Activated T-cell treated with anti-CD3 and anti-CD28 coated beads, Interleukin-2, amount 50 U/mL, for 4 hours (primary cell): ENCODE measurements at regions not wholly inside any gene's neighbourhood (a gene's known extent, or its start where the extent isn't known, plus 50 kb on each side); places are given as distances from the start of the nearest gene placed in this dataset.

Experiments used
- ATAC-seq, 2 donors: fragments of 200-7000 bp; cut with Tn5 transposase; one replicate each; pipeline ENCODE4 v1.10.0; 2021
- DNase-seq: peaks from one replicate; pipeline ENCODE4 v3.0.0-alpha.2; 2020
- H3K27me3 Mint-ChIP-seq: one replicate; pipeline ENCODE4 v1.8.0; 2021; ENCODE audit warnings: low read depth, mixed read lengths
- H3K36me3 Mint-ChIP-seq: one replicate; pipeline ENCODE4 v1.8.0; 2022; ENCODE audit warnings: mixed read lengths; ENCODE audit not compliant: insufficient read depth
- H3K4me1 Mint-ChIP-seq: one replicate; pipeline ENCODE4 v1.8.0; 2021; ENCODE audit warnings: low read depth, mixed read lengths
- H3K4me3 Mint-ChIP-seq: one replicate; pipeline ENCODE4 v1.8.0; 2021; ENCODE audit warnings: mild to moderate bottlenecking, moderate library complexity, mixed read lengths
- H3K9me3 Mint-ChIP-seq: one replicate; pipeline ENCODE4 v1.8.0; 2021; ENCODE audit warnings: mixed read lengths

DNA sequence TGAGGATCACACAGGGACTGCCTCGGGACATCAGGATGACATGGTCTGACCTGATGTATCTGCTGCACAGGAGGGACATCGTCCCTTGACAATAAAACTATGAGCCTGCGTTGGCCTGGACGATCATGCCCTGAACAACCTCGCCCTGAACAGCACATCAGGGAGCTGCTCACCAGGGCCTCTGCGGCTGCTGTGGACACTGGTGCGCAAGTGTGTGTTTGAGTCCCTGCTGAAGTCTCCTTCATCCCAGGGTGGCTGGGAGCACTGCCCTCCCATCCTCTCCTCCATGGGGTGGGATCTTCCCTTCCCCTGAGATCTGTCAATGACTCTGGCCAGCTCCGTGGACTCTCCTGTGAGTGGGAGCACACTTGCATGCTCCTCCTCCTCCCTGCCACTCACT is 257.8 kb downstream of the RBFOX3 start:
- no peaks in the 10 kb centered on the region for H3K4me1 Mint-ChIP-seq
- no peaks in the 10 kb centered on the region for H3K36me3 Mint-ChIP-seq
- peaks cover 53% of the 10 kb centered on the region for H3K27me3 Mint-ChIP-seq
- no peak for ATAC-seq
- peaks cover 5% of the 10 kb centered on the region for H3K9me3 Mint-ChIP-seq
- no peak for DNase-seq
- no peak overlapping the region for H3K4me3 Mint-ChIP-seq

DNA sequence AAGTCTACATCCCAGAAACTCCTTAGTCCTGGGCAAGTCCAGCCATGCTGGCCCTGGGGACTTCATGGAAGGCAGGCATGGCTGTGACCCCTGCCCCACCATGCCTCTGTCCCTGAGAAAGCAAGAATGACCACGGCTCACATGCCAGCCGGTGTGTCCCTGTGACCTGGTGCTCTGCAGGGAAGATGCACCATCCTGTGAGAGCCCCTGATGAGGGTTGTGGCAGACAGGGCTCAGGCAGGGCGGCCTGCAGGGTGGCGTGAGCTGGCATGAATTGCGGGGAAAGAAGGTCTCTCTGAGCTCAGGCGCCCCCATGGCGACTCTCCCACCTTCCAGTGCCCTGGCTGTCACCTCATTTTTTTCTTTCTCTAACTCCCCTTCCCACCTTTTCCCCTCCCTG is 260.3 kb downstream of the RBFOX3 start:
- Mint-ChIP-seq H3K9me3 (peaks cover 7% of the 10 kb centered on the region), H3K4me3 (no peak overlapping the region), H3K27me3 (peaks cover 49% of the 10 kb centered on the region), H3K36me3 (no peaks in the 10 kb centered on the region), H3K4me1 (no peaks in the 10 kb centered on the region)
- DNase-seq: no peak
- no peak for ATAC-seq

DNA sequence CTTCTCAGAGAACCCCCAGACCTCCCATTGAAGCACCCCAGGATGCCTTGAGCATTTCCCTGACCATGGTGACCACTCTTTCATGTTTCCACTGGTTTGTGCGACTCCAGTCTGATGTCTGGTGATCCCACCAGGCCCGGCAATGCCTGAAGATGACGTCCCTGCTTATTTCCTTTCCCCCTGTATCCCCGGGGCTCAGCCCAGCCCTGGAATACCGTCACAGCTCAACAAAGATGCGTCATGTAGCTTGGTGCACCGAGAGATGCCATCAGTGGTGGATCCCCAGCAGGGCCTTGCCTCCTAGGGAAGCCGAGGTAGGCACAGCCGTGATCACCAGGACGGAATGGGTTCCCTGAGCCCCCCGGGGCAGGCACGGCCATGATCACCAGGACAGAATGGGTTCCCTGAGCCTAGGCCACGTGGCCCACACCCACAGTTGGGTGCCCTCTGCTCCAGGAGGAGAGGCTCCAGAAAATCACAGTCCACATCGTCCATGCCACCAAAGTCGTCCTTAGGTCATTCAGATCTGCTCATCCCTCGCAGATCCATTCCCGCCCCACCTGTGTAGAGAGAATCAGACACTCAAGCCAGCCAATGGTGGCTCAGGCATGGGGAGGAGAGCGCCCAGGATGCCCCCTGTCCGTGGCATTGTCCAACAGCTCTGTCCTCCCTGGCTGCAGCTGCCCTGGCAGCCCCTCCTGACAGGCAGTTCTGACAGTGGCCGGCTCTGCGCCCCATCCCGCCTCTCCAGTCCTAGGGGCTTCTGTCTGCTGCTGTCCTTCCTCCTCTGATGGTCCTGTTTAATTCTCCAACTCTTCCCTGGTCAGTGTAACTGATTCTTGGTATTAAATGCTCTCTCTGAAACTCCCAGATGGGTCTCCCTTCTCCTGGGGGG is 261.1 kb downstream of the RBFOX3 start:
- Mint-ChIP-seq H3K36me3 (no peaks in the 10 kb centered on the region), H3K4me1 (no peaks in the 10 kb centered on the region), H3K9me3 (peaks cover 14% of the 10 kb centered on the region), H3K27me3 (peaks cover 51% of the 10 kb centered on the region), H3K4me3 (no peak overlapping the region)
- ATAC-seq: no peak
- no peak for DNase-seq

DNA sequence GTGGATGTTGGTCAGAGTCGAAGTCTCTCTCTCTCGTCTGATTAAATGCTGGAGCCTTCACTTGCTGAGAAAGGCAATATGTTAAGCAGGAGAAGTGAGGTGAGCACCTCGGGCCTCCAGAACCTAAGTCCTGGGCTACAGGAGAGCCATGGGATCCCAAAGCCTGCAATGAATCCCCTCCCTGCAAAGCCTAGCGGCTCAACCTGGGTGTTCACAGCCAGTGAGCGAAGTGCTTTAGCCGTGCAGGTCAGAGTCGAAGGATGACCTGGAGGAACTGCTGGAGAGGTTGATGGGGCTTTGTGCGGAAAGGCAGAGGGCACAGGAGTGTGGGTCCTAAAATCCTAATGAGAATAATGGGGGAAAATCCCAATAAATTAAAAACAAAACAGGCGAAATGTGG is 267.8 kb downstream of the ENGASE start:
- DNase-seq (no peak), ATAC-seq (no peak)
- Mint-ChIP-seq H3K4me3 (no peak overlapping the region), H3K27me3 (peaks cover 25% of the 10 kb centered on the region), H3K9me3 (peaks cover 9% of the 10 kb centered on the region), H3K36me3 (no peaks in the 10 kb centered on the region), H3K4me1 (no peaks in the 10 kb centered on the region)

DNA sequence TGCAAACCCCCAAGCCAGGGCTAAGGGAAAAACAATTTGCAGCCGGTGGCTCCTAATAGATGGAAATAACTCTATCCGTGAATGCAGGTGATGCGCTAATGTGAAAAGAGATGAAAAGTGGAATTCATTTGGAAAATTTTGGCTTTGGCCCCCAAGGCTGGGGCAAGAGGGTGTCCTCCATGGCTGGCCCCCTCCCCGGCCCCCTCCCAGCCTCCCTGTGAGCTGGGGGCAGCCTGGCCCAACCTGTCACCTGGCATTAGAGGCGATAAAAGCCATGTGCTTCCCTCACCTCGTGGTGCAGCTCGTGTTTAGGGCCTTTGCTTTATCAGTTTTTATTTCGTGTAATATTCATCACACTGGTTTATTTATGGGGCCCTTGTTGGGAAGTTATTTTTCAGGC is 267.2 kb downstream of the ENGASE start:
- no peak for DNase-seq
- H3K4me1 Mint-ChIP-seq: no peaks in the 10 kb centered on the region
- no peak overlapping the region for H3K4me3 Mint-ChIP-seq
- no peaks in the 10 kb centered on the region for H3K36me3 Mint-ChIP-seq
- ATAC-seq: no peak
- H3K9me3 Mint-ChIP-seq: peaks cover 9% of the 10 kb centered on the region
- H3K27me3 Mint-ChIP-seq: peaks cover 23% of the 10 kb centered on the region

DNA sequence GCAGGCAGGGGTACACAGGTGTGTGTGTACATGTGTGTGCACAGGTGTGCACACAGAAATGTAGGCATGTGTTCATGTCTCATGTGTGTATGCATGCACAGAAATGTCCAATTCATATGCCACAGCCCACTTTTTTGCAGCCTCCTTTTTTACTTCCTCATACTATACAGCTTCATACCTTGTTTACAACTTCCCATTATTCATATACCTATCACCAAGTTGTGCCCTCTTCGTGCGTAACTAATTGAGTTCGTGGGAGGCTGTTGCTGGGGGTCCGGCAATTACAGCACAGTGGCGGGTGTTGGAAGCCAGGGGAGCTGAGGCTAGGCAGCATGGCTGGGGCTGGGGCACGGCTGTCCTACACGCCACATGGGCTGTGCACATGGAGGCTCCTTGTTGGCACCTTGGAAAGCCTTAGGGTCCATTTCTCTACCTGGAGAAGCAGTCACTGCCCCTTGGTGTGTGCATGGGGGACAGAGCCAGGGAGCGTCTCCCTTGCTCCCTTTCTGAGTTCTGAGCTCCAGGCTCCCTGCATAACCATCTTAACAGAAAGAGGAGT is 266.7 kb downstream of the ENGASE start:
- Mint-ChIP-seq H3K27me3 (peaks cover 25% of the 10 kb centered on the region), H3K4me1 (no peaks in the 10 kb centered on the region), H3K36me3 (no peaks in the 10 kb centered on the region), H3K9me3 (peaks cover 9% of the 10 kb centered on the region), H3K4me3 (no peak overlapping the region)
- ATAC-seq (no peak), DNase-seq (no peak)

DNA sequence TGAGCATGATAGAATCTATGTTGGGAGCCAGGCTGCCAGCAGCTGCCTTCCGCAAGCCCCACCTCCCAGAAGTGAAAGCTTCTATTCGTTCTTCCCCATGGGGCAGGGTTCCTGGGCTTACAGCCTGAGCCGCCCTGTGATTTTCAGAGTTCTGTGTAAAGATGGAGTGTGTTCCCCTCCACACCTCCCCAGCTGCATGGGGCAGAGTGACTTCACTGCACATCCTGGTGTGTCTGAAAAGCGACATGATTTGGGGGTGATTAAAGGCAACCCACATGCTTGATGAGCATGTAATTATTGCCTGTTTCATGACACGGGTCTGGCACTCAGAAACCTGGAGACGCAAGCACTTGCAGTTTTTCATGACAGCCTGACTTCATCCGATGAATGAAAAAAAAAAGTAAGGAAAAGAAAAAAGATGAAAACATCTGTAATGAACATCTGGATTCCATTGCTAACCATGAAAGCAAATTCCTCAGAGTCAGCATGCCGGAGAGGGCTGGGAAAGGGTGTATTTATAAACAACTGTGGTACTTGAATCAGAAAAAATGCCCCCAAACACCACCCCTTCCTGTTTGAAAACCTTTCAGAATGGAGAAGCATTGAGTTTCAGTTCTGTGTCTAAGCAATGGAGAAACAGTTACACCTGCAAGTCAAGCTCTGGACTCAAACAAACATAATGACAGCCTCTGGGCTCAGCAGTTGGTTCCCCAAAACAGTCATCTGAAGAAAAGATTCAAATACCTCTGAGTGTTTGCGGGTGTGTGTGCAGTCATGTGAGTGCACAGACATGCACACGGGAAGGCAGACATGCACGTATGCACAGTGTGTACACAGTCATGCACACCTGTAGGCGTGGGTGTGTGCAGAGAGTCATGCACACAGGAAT is 266.0 kb downstream of the ENGASE start:
- H3K4me3 Mint-ChIP-seq: no peak overlapping the region
- no peak for DNase-seq

DNA sequence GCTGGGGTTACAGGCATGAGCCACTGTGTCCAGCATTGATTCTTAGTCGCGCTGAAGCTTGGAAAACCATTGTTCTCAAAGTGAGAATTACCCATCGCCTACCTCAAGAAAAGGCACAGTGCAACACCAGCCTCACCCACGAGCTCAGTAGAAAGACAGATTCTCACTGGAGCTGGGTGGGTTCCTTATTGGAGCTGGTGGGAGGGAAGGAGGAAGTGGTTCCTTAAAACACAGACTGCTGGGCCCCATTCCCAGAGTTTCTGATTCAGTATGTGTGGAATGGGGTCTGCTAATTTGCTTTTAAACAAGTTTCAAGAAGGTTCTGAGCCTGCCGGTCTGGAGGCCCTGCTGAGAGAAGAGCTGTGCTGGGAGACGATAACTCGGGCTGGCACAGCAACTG is 264.7 kb downstream of the ENGASE start:
- no peaks in the 10 kb centered on the region for H3K4me1 Mint-ChIP-seq
- DNase-seq (no peak), ATAC-seq (no peak)
- H3K9me3 Mint-ChIP-seq: no peaks in the 10 kb centered on the region
- peaks cover 27% of the 10 kb centered on the region for H3K27me3 Mint-ChIP-seq
- H3K4me3 Mint-ChIP-seq: no peak overlapping the region
- H3K36me3 Mint-ChIP-seq: no peaks in the 10 kb centered on the region

More for the DNA sequence above, 266.0 kb downstream of the ENGASE start:
- ATAC-seq: no peak
- H3K4me1 Mint-ChIP-seq: no peaks in the 10 kb centered on the region
- H3K9me3 Mint-ChIP-seq: peaks cover 8% of the 10 kb centered on the region
- no peaks in the 10 kb centered on the region for H3K36me3 Mint-ChIP-seq
- peaks cover 30% of the 10 kb centered on the region for H3K27me3 Mint-ChIP-seq

DNA sequence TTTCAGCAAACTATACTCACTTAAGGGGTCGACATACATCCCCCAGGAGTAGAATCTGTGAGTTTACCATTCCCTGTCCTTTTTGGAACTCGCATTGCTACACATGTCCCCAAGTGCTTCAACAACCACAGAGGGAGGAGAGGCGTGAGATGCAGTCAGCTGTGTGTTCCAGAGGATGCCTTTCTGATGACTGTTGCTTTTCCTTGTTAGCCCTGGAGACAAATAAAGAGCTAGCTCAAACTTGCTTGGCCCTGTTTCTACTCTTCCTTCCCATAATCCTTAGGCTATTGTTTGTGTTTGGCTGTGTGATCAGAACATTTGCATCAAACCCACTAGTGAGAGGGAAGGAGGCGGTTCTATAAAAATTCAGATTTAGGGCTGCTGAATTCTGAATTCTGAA is 264.0 kb downstream of the ENGASE start:
- no peaks in the 10 kb centered on the region for H3K36me3 Mint-ChIP-seq
- no peak for ATAC-seq
- no peaks in the 10 kb centered on the region for H3K9me3 Mint-ChIP-seq
- H3K4me1 Mint-ChIP-seq: no peaks in the 10 kb centered on the region
- no peak for DNase-seq
- H3K4me3 Mint-ChIP-seq: no peak overlapping the region
- peaks cover 28% of the 10 kb centered on the region for H3K27me3 Mint-ChIP-seq

DNA sequence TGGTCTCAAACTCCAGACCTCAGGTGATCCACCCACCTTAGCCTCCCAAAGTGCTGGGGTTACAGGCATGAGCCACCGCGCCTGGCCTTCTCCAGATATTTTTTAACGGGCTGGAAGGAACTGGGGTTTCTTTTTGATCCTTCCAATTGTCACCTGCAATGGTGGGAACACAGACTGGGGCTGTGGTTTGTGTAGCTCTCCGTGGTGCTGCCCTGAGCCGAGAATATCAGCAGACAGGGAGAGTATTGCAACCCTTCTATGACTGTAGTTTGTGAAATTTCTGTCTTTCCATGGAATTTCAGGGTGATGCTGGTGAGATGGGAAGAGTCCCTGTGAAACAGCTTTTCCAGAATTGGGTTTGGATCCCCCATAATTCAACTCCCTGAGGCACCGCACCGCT is 263.5 kb downstream of the ENGASE start:
- H3K9me3 Mint-ChIP-seq: no peaks in the 10 kb centered on the region
- H3K27me3 Mint-ChIP-seq: peaks cover 28% of the 10 kb centered on the region
- no peaks in the 10 kb centered on the region for H3K4me1 Mint-ChIP-seq
- H3K36me3 Mint-ChIP-seq: no peaks in the 10 kb centered on the region
- H3K4me3 Mint-ChIP-seq: no peak overlapping the region
- ATAC-seq (no peak), DNase-seq (no peak)

DNA sequence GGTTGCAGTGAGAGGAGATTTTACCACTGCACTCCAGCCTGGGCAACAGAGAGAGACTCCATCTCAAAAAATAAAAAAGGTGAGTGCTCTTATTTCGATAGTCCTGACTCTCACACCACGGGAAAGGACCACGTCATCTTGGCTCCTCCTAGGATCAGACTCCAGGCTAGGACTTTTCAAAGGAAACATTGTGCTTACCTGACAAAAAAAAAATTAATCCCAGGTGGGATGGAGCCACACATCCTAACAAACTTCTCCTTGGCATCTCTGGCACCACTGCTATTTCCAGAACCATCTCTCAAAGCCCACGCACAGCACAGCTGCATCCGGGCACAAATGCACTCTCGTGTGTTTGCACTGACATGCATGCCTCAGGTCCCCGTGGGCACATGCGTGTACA is 262.4 kb downstream of the ENGASE start:
- peaks cover 37% of the 10 kb centered on the region for H3K27me3 Mint-ChIP-seq
- H3K4me3 Mint-ChIP-seq: no peak overlapping the region
- no peaks in the 10 kb centered on the region for H3K36me3 Mint-ChIP-seq
- no peaks in the 10 kb centered on the region for H3K9me3 Mint-ChIP-seq
- no peak for ATAC-seq
- no peak for DNase-seq
- no peaks in the 10 kb centered on the region for H3K4me1 Mint-ChIP-seq

DNA sequence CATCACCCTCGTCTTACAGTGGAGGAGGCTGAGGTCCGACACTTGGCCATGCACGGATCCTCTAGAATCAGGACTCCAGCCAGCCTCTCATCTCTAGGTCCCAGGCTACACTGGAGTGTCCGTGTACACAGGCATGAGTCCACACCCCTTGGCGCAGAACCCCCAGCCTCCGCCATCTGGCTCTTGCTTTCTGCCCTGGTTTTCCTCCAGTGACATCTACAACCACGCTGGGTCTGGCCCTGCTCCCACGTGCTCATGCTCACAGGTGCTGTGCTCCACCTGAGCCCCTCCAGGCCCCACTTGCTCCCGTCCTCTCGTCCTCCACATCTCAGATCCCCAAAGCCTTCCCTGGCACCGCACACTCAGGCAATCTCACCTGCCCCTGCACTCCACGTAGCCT is 260.8 kb downstream of the ENGASE start:
- Mint-ChIP-seq H3K36me3 (no peaks in the 10 kb centered on the region), H3K4me3 (no peak overlapping the region), H3K9me3 (no peaks in the 10 kb centered on the region), H3K27me3 (peaks cover 44% of the 10 kb centered on the region), H3K4me1 (no peaks in the 10 kb centered on the region)
- ATAC-seq (no peak), DNase-seq (no peak)

DNA sequence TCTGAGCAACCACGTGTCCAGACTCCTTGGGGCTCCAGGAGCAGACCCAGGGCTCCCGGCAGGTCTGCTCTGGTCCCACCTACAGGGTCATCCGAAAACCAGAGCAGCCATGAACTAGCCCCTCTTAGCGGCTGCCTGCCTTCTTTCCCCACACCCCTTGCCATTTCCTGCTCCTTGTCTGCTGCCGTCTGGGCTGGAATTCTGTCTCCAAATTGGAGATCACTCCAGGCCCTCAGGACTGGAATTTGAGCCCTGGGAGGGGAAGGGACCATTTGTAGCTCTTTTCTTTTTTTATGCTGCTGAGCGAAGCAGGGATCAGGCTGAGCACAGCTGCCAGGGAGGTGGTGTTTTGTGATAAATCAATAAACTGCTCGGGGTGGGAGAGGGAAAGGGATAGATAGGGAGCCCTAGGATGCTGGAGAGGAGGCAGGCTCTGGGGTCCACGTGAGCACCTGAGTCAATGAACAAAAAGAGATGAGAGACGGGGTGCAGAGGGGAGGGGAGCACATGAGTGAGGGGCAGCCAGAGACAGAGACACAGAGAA is 257.5 kb downstream of the ENGASE start:
- H3K36me3 Mint-ChIP-seq: no peaks in the 10 kb centered on the region
- H3K4me3 Mint-ChIP-seq: no peak overlapping the region
- no peak for DNase-seq
- ATAC-seq: no peak
- H3K9me3 Mint-ChIP-seq: no peaks in the 10 kb centered on the region
- H3K27me3 Mint-ChIP-seq: peaks cover 63% of the 10 kb centered on the region
- no peaks in the 10 kb centered on the region for H3K4me1 Mint-ChIP-seq

DNA sequence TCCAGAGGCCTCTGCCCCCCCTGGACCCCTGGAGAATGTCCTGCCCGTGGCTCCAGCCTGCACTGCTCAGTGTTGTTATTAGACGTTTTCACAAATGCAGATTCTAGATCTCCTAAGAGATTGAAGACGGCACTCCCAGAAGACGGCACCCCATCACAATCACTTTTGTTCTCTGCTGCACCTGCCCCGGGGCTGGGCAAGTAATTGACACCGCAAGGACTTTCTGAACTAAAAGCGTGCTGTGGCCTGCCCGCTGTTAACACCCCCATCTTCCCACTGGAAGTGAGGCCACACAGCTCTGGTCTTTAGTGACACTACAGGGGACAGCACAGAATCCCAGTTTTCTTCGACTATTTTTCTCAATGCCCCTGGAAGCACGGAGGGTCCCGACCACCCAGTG is 256.9 kb downstream of the ENGASE start:
- no peaks in the 10 kb centered on the region for H3K9me3 Mint-ChIP-seq
- no peak overlapping the region for H3K4me3 Mint-ChIP-seq
- DNase-seq: no peak
- H3K36me3 Mint-ChIP-seq: no peaks in the 10 kb centered on the region
- no peak for ATAC-seq
- no peaks in the 10 kb centered on the region for H3K4me1 Mint-ChIP-seq
- peaks cover 64% of the 10 kb centered on the region for H3K27me3 Mint-ChIP-seq
